ENCODE measurements at regions not wholly inside any gene's neighbourhood (a gene's known extent, or its start where the extent isn't known, plus 50 kb on each side); places are given as distances from the start of the nearest gene placed in this dataset.

GRCh38 chr17:62119373-62119772, 54.3 kb upstream of the MED13 start:
- TF ChIP-seq ZFX (IDR thresholded peaks at IDR 0.05; ENCODE audit: borderline replicate concordance) (no peak), CTCF (IDR thresholded peaks at IDR 0.05) (no peak)
- H3K27ac ChIP-seq: no peak overlapping the region
